ENCODE measurements at regions not wholly inside any gene's neighbourhood (a gene's known extent, or its start where the extent isn't known, plus 50 kb on each side); places are given as distances from the start of the nearest gene placed in this dataset.
"Not testable (repeated sequence)": the region's sequence is repeated elsewhere in the genome, so short reads cannot be mapped to it uniquely, and the experiment has no call there.

- not testable (repeated sequence) for DNase-seq
These were observed 84.1 kb upstream of the GPR39 start for GRCh38 chr2:132332345-132333033.

- not testable (repeated sequence) for DNase-seq
These were observed 79.5 kb upstream of the GPR39 start for GRCh38 chr2:132337135-132337534.

- not testable (repeated sequence) for DNase-seq
These were observed 78.8 kb upstream of the GPR39 start for GRCh38 chr2:132337844-132338243.

GRCh38 chr2:132347041-132347780 is 69.4 kb upstream of the GPR39 start:
- not testable (repeated sequence) for DNase-seq

- DNase-seq, result peak; percentile 34 to 42
These were observed 67.4 kb upstream of the GPR39 start for GRCh38 chr2:132349092-132349687.

GRCh38 chr2:132351668-132352067 is 64.9 kb upstream of the GPR39 start:
- DNase-seq, result not testable (repeated sequence)

- not testable (repeated sequence) for DNase-seq
These were observed 64.1 kb upstream of the GPR39 start for GRCh38 chr2:132352481-132353001.

- not testable (repeated sequence) for DNase-seq
These were observed 63.2 kb upstream of the GPR39 start for GRCh38 chr2:132353380-132353779.

GRCh38 chr2:132360964-132361363 is 55.6 kb upstream of the GPR39 start:
- not testable (repeated sequence) for DNase-seq

GRCh38 chr2:132361498-132361897 is 55.1 kb upstream of the GPR39 start:
- DNase-seq, result not testable (repeated sequence)

GRCh38 chr2:132363352-132363751 is 53.3 kb upstream of the GPR39 start:
- not testable (repeated sequence) for DNase-seq

GRCh38 chr2:132365963-132366362 is 50.6 kb upstream of the GPR39 start:
- not testable (repeated sequence) for DNase-seq

GRCh38 chr2:132366421-132367180 is 50.0 kb upstream of the GPR39 start:
- no peak for DNase-seq
